ENCODE measurements at regions not wholly inside any gene's neighbourhood (a gene's known extent, or its start where the extent isn't known, plus 50 kb on each side); places are given as distances from the start of the nearest gene placed in this dataset.
"Not testable (repeated sequence)": the region's sequence is repeated elsewhere in the genome, so short reads cannot be mapped to it uniquely, and the experiment has no call there.

DNA sequence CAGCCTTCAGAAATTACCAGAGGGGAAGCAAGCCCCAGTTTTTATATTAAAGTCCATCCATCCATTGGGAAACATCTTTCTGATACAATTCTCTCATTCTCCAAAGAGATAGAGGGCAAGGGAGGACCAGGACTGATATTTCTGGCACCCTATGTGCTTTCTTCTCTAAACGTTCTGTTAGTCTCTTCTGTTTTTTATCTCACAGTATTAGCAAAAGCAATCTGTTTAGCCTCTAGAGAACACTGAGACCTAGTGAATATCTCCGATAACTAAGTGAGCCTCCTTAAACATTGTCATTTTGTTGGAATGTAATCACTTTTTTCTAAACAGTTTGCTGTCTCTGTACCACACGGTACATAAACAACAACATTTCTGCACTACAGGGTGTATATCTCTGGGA is 464.6 kb downstream of the JRKL start:
- DNase-seq (ENCODE audit: extremely low read depth in 1 of 11, low read depth in 9 of 11, low spot score in 4 of 11) = no peak

GRCh38 chr11:96861722-96862121 is 471.9 kb downstream of the JRKL start:
- not testable (repeated sequence) for DNase-seq (ENCODE audit: extremely low read depth in 1 of 11, low read depth in 9 of 11, low spot score in 4 of 11)

- no peak for DNase-seq (ENCODE audit: extremely low read depth in 1 of 11, low read depth in 9 of 11, low spot score in 4 of 11)
Measured at GRCh38 chr11:96863520-96863919, 473.7 kb downstream of the JRKL start.

GRCh38 chr11:96865020-96865419 is 475.2 kb downstream of the JRKL start:
- DNase-seq (ENCODE audit: extremely low read depth in 1 of 11, low read depth in 9 of 11, low spot score in 4 of 11) = no peak

GRCh38 chr11:96869207-96869606 is 479.4 kb downstream of the JRKL start:
- DNase-seq (ENCODE audit: extremely low read depth in 1 of 11, low read depth in 9 of 11, low spot score in 4 of 11) = no peak

DNA sequence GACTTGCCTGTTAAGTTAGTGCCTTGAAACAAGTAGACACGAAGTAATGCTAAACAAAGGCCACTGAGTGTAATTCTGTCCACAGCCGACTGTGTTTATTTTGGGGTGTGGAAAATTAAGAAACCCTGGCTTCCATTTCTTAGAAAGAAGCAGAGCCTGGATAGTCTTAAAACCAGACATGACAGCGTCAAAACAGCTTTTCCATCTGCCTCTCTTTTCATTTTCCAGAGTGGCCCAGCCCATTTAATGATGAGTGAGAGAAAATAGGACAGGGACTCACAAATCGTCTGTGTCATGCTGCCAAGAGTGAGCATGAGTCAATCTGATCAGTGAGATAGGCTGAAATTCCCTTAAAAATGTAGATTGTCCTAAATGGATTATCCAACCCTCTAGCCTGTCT is 485.9 kb downstream of the JRKL start:
- no peak for DNase-seq (ENCODE audit: extremely low read depth in 1 of 11, low read depth in 9 of 11, low spot score in 4 of 11)

DNA sequence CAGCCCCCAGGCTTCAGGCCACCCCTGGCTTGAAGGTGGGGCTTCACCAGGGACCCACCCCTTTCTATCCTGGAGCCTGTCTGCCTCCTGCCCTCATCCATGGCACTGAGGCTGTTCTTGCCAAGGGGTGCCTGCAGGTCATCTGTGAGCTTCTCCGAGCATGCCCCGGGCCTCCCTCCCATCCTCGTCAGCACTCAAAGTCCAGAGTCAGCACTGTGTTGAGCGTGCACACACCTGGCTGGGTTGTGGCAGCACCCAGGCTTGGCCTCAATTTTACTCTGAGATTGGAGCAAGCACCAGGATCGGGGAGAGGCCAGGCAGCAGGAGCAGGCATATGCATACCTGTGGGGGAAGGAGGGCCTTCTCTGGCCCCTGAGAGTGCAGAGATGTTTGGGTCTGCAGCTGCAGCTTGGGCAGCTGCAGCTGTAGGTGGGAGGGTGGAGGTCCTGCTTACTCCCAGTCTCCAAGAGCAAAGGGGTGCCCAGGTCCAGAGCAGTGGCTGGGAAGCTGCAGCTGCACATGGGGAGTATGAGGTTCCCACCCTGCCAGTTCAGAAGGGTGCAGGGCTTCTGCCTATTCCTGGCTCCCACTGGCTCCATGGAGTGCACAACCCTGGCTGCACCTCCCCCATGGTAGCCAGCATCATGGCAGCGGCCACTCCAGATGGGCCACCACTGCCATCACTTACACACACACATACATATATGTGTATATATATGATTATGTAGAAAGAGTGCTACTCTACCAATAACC is 488.7 kb downstream of the JRKL start:
- no peak for DNase-seq (ENCODE audit: extremely low read depth in 1 of 11, low read depth in 9 of 11, low spot score in 4 of 11)

GRCh38 chr11:96882622-96883021 is 492.8 kb downstream of the JRKL start:
- DNase-seq (ENCODE audit: extremely low read depth in 1 of 11, low read depth in 9 of 11, low spot score in 4 of 11) = not testable (repeated sequence)

GRCh38 chr11:96885405-96885804 is 495.6 kb downstream of the JRKL start:
- no peak for DNase-seq (ENCODE audit: extremely low read depth in 1 of 11, low read depth in 9 of 11, low spot score in 4 of 11)

DNA sequence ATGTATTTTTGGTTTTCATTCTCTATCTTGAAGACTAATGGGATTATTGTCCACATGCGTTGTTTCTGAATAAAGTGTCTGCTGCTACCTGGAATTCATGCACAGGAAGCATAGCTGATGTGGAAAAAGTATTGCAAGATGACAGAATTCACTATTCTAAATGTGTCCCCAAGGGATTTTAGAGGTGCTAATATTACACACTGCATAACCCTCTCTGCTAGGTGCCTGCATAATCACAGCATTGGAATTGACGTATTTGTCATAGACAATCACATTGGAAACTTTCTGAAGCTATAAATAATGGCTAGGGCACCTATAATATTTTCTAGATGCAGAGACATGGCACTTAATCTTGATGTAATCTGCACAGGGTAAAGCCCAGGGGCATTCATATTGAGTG is 496.1 kb downstream of the JRKL start:
- DNase-seq (ENCODE audit: extremely low read depth in 1 of 11, low read depth in 9 of 11, low spot score in 4 of 11) = no peak

GRCh38 chr11:96893988-96894387 is 504.2 kb downstream of the JRKL start:
- no peak for DNase-seq (ENCODE audit: extremely low read depth in 1 of 11, low read depth in 9 of 11, low spot score in 4 of 11)

DNA sequence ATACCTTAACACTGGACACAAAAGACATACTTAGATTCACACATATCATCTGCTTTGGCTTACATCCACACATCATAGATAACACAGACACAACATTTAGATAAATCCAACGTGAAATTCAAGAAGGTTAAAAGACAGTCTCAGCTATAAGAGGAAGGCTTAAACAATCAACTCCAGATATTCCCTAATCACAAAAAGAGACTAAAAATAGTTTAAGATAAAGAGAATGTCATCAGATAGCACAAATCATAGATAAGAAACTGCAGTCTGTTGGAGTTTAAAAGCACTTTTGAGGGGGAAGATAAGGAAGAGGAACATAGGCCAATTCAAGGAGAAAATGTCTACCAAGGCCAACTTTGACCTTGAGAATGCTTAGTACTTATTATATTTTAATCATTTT is 504.8 kb downstream of the JRKL start:
- DNase-seq (ENCODE audit: extremely low read depth in 1 of 11, low read depth in 9 of 11, low spot score in 4 of 11) = no peak

DNA sequence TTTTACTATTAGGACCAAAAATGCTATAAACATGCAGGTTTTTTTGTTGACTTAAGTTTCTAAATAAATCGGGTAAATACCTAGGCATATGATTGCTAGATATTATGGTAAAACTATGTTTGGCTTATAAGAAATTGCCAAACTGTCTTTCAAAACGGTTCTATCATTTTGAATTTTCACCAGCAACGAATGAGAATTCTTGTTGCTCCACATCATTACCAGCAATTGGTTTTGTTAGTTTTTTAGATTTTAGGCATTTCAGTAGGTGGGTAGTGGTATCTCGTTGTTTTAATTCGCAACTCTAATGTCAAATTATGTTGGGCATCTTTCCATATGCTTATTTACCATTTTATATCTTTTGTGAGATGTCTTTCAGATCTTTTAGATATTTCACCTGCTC is 510.2 kb downstream of the JRKL start:
- DNase-seq (ENCODE audit: extremely low read depth in 1 of 11, low read depth in 9 of 11, low spot score in 4 of 11) = no peak

- peak in 4 of 11 donors; percentile 3 to 12 (median 6) for DNase-seq (ENCODE audit: extremely low read depth in 1 of 11, low read depth in 9 of 11, low spot score in 4 of 11)
Measured at GRCh38 chr11:96905143-96905542, 515.3 kb downstream of the JRKL start.

GRCh38 chr11:96905663-96906062 is 515.9 kb downstream of the JRKL start:
- DNase-seq (ENCODE audit: extremely low read depth in 1 of 11, low read depth in 9 of 11, low spot score in 4 of 11) = no peak

- peak in 10 of 11 donors; percentile 1 to 59 (median 30) for DNase-seq (ENCODE audit: extremely low read depth in 1 of 11, low read depth in 9 of 11, low spot score in 4 of 11)
Measured at GRCh38 chr11:96906476-96906875, 516.7 kb downstream of the JRKL start.

- no peak for DNase-seq (ENCODE audit: extremely low read depth in 1 of 11, low read depth in 9 of 11, low spot score in 4 of 11)
Measured at GRCh38 chr11:96925862-96926261, 536.0 kb downstream of the JRKL start.

- no peak for DNase-seq (ENCODE audit: extremely low read depth in 1 of 11, low read depth in 9 of 11, low spot score in 4 of 11)
Measured at GRCh38 chr11:96940227-96940626, 550.4 kb downstream of the JRKL start.

- no peak for DNase-seq (ENCODE audit: extremely low read depth in 1 of 11, low read depth in 9 of 11, low spot score in 4 of 11)
Measured at GRCh38 chr11:96942855-96943254, 553.0 kb downstream of the JRKL start.

- DNase-seq (ENCODE audit: extremely low read depth in 1 of 11, low read depth in 9 of 11, low spot score in 4 of 11) = no peak
Measured at GRCh38 chr11:96943970-96944369, 554.2 kb downstream of the JRKL start.

GRCh38 chr11:96948066-96948465 is 558.3 kb downstream of the JRKL start:
- DNase-seq (ENCODE audit: extremely low read depth in 1 of 11, low read depth in 9 of 11, low spot score in 4 of 11) = no peak
